SKM-1 (cell line): ENCODE measurements at regions not wholly inside any gene's neighbourhood (a gene's known extent, or its start where the extent isn't known, plus 50 kb on each side); places are given as distances from the start of the nearest gene placed in this dataset.

Experiments
- DNase-seq: peaks from one replicate; lab custom pipeline; 2025; ENCODE audit not compliant: unreplicated experiment; lab: John Stamatoyannopoulos, UW

GRCh38 chr6:105797286-105797979 is 288.7 kb upstream of the PRDM1 start:
- DNase-seq: no peak

GRCh38 chr6:105795913-105796517 is 290.1 kb upstream of the PRDM1 start:
- DNase-seq: no peak

GRCh38 chr6:105795366-105795765 is 290.8 kb upstream of the PRDM1 start:
- DNase-seq: no peak

- no peak for DNase-seq
Observed at GRCh38 chr6:105794870-105795269, 291.3 kb upstream of the PRDM1 start.

- peak; percentile 69 for DNase-seq
Observed at GRCh38 chr6:105794239-105794638, 291.9 kb upstream of the PRDM1 start.

- DNase-seq: peak; percentile 88
Observed at GRCh38 chr6:105793130-105793529, 293.0 kb upstream of the PRDM1 start.

GRCh38 chr6:105791583-105792318 is 294.4 kb upstream of the PRDM1 start:
- no peak for DNase-seq

- DNase-seq: no peak
Observed at GRCh38 chr6:105791179-105791578, 295.0 kb upstream of the PRDM1 start.

- no peak for DNase-seq
Observed at GRCh38 chr6:105790635-105791034, 295.5 kb upstream of the PRDM1 start.

- DNase-seq: no peak
Observed at GRCh38 chr6:105789935-105790334, 296.2 kb upstream of the PRDM1 start.

- no peak for DNase-seq
Observed at GRCh38 chr6:105787747-105788146, 298.4 kb upstream of the PRDM1 start.

- DNase-seq: no peak
Observed at GRCh38 chr6:105786890-105787655, 299.1 kb upstream of the PRDM1 start.

- peak; percentile 42 for DNase-seq
Observed at GRCh38 chr6:105786449-105786848, 299.7 kb upstream of the PRDM1 start.

GRCh38 chr6:105785066-105785811 is 300.9 kb upstream of the PRDM1 start:
- DNase-seq: peak; percentile 90

GRCh38 chr6:105784179-105784578 is 302.0 kb upstream of the PRDM1 start:
- no peak for DNase-seq

- peak; percentile 47 for DNase-seq
Observed at GRCh38 chr6:105783333-105783935, 302.7 kb upstream of the PRDM1 start.

GRCh38 chr6:105781915-105782314 is 304.2 kb upstream of the PRDM1 start:
- DNase-seq: no peak

- DNase-seq: no peak
Observed at GRCh38 chr6:105781248-105781647, 304.9 kb upstream of the PRDM1 start.

GRCh38 chr6:105780146-105780860 is 305.8 kb upstream of the PRDM1 start:
- no peak for DNase-seq

- no peak for DNase-seq
Observed at GRCh38 chr6:105779110-105779509, 307.0 kb upstream of the PRDM1 start.
